ENCODE measurements at regions not wholly inside any gene's neighbourhood (a gene's known extent, or its start where the extent isn't known, plus 50 kb on each side); places are given as distances from the start of the nearest gene placed in this dataset.
"Not testable (repeated sequence)": the region's sequence is repeated elsewhere in the genome, so short reads cannot be mapped to it uniquely, and the experiment has no call there.

GRCh38 chr2:160550048-160550447, 56.4 kb upstream of the RBMS1 start:
- no peak for DNase-seq (ENCODE audit: low read depth in 3 of 3)

GRCh38 chr2:160551259-160551658, 57.7 kb upstream of the RBMS1 start:
- no peak for DNase-seq (ENCODE audit: low read depth in 3 of 3)

- no peak for DNase-seq (ENCODE audit: low read depth in 3 of 3)
These were observed 61.9 kb upstream of the RBMS1 start for GRCh38 chr2:160555420-160556071.

GRCh38 chr2:160557903-160558302, 64.3 kb upstream of the RBMS1 start:
- no peak for DNase-seq (ENCODE audit: low read depth in 3 of 3)

GRCh38 chr2:160558531-160558930, 64.9 kb upstream of the RBMS1 start:
- DNase-seq (ENCODE audit: low read depth in 3 of 3): no peak

GRCh38 chr2:160561551-160562295, 68.1 kb upstream of the RBMS1 start:
- no peak for DNase-seq (ENCODE audit: low read depth in 3 of 3)

GRCh38 chr2:160562730-160563129, 69.1 kb upstream of the RBMS1 start:
- DNase-seq (ENCODE audit: low read depth in 3 of 3): no peak

- DNase-seq (ENCODE audit: low read depth in 3 of 3): no peak
These were observed 71.0 kb upstream of the RBMS1 start for GRCh38 chr2:160564591-160564990.

- no peak for DNase-seq (ENCODE audit: low read depth in 3 of 3)
These were observed 71.7 kb upstream of the RBMS1 start for GRCh38 chr2:160565099-160565845.

GRCh38 chr2:160566717-160567116, 73.1 kb upstream of the RBMS1 start:
- DNase-seq (ENCODE audit: low read depth in 3 of 3): no peak

GRCh38 chr2:160568856-160569255, 75.2 kb upstream of the RBMS1 start:
- no peak for DNase-seq (ENCODE audit: low read depth in 3 of 3)

GRCh38 chr2:160570376-160570775, 76.8 kb upstream of the RBMS1 start:
- DNase-seq (ENCODE audit: low read depth in 3 of 3): no peak

- DNase-seq (ENCODE audit: low read depth in 3 of 3): no peak
These were observed 81.0 kb upstream of the RBMS1 start for GRCh38 chr2:160574468-160575140.

GRCh38 chr2:160575368-160575767, 81.8 kb upstream of the RBMS1 start:
- DNase-seq (ENCODE audit: low read depth in 3 of 3): no peak

- DNase-seq (ENCODE audit: low read depth in 3 of 3): no peak
These were observed 82.5 kb upstream of the RBMS1 start for GRCh38 chr2:160576054-160576499.

- not testable (repeated sequence) for DNase-seq (ENCODE audit: low read depth in 3 of 3)
These were observed 83.5 kb upstream of the RBMS1 start for GRCh38 chr2:160577081-160577480.

- DNase-seq (ENCODE audit: low read depth in 3 of 3): no peak
These were observed 87.4 kb upstream of the RBMS1 start for GRCh38 chr2:160581035-160581434.

GRCh38 chr2:160581448-160581847, 87.8 kb upstream of the RBMS1 start:
- no peak for DNase-seq (ENCODE audit: low read depth in 3 of 3)

- DNase-seq (ENCODE audit: low read depth in 3 of 3): no peak
These were observed 88.5 kb upstream of the RBMS1 start for GRCh38 chr2:160582081-160582480.

GRCh38 chr2:160582490-160583145, 89.0 kb upstream of the RBMS1 start:
- DNase-seq (ENCODE audit: low read depth in 3 of 3): no peak

GRCh38 chr2:160583146-160583535, 89.5 kb upstream of the RBMS1 start:
- no peak for DNase-seq (ENCODE audit: low read depth in 3 of 3)
